Activated CD8-positive, alpha-beta memory T cell treated with anti-CD3 and anti-CD28 coated beads for 4 hours (primary cell): ENCODE measurements at regions not wholly inside any gene's neighbourhood (a gene's known extent, or its start where the extent isn't known, plus 50 kb on each side); places are given as distances from the start of the nearest gene placed in this dataset.
"Not testable (repeated sequence)": the region's sequence is repeated elsewhere in the genome, so short reads cannot be mapped to it uniquely, and the experiment has no call there.

Experiments used
- DNase-seq, 2 donors: peaks; one replicate each; pipeline ENCODE4 v3.0.0-alpha.2; 2020; ENCODE audit warnings: low read depth in 2 of 2

DNA sequence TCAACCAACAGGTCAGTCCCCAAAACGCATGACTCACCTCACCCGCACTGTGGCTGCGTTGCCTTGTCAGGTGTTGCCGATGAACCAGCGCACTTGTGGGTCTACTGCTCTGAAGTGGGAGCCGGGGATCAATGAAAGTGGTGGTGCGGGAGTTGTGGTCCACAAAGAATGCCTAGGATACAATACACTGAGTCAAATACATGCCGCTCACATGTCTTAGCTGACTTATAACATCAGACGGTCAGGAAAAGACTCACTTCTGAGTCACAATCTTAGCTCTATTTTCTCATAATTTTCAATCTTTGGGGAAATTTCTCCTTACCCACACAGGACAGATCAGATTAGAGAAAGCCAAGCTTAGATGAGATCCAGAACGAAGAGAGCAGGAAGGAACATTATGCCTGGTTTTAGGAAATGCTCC lies 107.1 kb upstream of the STK17B start:
- no peak for DNase-seq

DNA sequence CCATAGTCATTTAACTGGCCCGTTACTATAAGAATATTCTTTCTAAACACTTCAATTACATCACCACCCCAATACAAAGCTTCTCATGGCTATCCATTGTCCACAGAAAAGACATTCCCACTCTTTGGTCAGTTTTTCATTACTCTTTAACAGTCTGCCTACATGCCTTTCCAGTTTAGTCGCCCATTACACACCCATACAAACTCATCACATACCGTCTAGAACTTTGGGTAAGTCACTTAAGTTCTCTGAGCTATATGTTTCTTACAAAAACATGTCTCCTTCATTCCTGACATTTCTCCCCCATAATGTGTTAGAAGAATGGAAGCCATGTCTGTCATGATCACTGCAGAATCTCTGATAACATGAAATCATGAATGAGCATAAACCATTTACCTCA lies 108.2 kb upstream of the STK17B start:
- DNase-seq, result no peak

DNA sequence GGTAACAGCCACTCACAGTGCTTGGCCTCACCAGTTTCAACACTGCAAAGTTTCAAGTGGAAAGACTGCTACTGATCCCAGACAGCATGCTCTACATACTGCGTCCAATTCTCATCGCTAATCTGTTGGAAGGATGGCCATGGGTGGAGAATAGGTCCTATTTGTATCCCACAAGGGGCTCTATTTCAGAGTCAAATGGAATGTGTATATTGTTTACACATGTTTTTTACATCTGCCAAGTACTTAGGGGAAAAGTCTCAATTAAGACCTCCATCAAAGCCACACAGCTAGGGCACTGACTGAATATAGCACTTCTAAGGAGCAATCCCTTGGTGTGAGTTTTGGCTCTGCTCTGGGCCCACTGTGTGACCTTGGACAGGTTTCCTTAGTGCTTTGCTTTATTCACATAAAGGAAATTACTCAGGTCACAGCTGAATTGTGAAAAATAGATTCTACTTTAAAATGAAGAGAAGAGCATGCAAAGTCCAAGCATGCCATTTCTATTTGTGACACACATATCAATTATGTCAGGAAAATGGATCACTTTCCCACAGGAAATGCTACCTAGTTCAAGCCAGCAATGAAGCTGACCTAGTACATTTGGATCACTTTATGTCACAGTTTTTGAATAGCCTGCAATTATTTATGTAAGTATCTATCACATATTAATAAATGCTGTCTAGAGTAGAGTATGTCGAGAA lies 112.9 kb upstream of the STK17B start:
- DNase-seq, result no peak

DNA sequence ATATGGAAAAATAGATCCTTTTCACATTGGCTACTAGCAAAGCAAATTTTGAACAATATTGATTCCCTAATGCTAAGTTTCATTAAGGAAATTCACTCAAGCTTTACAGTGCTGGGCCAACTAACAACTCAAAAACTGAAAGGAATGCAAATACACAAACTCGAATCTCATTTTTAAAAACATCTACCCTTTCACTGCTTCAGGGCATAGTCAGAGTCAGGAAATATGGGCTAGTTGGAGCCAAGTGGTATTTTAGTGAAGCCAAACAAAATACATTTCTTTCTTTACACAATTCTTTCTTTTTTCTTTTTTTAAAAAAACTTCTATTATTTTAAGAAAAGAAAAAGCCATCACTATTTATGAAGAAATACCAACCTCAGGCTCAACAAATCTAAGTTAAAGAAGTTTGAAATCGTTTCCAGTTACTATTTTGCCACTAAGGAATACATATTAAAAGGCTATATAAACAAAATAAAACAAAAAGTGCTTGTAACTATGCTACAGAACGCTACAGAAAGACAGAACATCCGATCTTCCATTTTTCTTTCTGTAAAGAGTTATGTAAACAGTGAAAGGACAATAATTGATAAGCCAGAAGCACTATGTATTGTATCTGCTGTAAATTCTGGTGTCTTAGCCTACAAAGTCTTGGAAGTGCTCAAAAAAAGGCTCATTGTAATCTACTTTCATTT lies 113.6 kb upstream of the STK17B start:
- no peak for DNase-seq

DNA sequence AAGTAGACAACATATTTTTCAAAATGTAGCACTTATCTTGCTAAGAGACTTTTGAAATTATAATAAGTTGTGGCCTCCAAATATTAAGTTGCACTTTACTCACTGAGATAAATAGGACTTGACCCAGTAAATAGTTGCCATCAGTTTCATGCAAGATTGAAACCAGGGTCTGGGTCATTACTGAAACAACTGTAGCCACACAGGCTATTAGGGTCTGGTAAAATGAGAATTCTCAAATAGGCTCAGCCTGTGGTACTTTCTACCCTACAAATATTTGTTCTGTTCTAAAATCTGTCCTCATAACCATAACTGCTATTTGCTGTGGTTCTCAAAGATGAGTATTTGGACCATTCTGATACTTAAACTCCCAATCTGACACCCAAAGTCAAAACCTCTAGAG lies 115.4 kb upstream of the STK17B start:
- no peak for DNase-seq

DNA sequence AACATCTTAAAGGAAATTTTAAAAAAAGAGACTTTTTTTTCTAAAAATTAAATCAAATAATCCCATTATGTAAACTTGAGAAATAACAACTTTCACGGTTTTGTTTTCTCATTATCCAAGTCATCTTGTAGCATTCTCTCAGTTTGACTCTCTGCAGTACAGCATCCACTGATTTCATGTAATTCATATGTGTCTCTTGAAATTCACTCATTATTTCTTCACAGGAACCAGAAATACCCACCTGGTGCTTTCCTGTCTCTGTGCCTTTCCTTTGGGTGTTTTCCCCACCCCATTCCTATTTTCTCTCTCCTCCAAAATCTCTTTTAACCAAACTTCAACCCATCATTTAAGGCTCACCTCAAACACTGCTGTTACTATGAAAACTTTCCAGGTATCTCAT lies 116.1 kb upstream of the STK17B start:
- DNase-seq, result no peak

DNA sequence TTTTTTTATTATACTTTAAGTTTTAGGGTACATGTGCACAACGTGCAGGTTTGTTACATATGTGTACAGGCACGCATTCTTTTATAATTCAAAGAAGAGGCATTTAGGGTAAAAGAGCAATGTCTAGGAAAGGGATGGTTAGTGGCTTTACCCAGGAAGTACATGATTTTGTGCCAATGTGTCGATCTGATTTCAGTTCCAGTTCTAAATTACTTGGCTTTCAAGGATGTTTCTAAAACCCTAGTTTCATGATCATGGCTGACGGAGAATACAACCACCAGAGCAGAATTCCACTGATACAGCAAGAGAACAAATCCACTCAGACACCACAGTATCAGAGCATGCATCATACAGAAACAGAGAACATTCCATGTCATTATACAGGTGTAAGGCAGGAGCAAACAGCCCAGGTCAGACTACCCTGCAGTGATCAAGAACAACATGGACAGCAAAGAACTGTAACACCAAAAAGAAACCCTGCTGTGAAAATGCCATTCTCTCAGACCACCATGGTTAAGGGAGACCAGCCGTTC lies 116.7 kb upstream of the STK17B start:
- DNase-seq, result no peak

DNA sequence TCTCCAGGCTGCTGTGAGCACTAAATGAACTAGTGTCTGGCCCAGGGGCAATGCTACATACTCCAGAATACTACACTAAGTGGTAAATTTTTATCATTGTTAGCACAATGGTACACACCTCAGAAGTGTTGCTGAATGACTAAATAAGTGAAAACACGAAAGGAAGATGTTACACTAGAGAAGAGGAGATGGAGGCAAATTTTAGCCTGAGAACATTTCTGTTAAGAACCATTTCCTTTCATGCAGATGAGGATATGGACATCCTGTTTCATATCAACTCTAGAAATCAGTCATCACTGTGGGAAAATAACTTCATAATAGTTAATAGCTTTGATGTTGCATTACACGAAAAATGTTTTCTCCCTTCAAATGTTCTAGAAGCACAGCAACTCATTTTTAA lies 117.6 kb upstream of the STK17B start:
- no peak for DNase-seq

DNA sequence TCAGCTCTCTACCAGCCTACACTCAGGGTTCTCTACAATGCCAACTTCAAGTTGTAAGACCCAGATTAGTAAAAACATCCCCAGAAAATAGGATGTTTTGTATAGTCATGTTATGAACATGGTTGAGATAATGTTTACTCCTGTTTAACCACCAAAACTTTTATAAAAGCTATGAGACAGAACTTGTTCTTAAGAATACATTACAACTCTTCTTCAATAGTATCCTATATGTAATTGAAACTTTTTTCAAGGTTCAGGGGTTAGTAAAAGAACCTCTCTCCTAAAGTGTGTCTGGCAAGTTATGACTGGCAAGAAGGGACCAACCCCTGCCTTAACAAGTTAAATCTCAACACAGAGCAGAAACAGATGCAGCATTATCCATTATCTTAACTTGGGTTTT lies 118.8 kb upstream of the STK17B start:
- no peak for DNase-seq

DNA sequence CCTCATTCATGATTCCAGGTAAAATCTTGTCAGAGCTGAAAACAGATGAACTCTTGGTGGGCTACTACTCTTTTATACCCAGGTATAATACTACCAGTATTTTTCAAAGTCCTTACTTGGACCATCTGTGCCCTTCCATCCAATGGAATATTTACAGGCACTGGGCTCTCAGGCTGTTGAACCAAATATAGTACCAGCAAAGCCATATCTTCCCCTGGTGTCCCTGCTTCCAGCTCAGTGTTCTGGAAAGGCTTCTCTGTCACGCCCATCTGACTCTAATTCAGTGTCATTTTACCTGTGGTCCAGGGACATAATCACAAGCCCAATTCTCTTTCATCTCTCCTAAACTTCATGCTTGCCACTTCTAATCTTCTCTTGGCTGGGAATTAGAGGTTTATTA lies 119.2 kb upstream of the STK17B start:
- DNase-seq, result no peak

DNA sequence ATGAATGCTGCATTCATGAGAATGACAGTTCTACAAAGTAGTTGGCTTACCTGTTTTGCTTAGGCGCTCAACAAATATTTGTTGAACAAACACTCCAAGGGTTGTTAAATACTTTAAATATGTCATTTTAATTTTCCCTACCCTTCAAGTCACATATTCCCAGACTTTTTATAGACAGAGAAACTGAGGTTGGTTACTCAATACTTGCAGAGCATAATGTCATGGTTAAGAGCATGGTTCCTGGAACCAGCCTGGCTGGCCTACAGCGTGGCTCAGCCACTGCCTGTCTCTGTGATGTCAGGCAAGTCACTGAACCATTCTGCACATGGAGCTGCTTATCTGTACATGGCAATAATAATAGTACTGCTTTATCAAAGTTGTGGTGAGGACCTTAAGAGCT lies 120.0 kb upstream of the STK17B start:
- DNase-seq, result no peak

DNA sequence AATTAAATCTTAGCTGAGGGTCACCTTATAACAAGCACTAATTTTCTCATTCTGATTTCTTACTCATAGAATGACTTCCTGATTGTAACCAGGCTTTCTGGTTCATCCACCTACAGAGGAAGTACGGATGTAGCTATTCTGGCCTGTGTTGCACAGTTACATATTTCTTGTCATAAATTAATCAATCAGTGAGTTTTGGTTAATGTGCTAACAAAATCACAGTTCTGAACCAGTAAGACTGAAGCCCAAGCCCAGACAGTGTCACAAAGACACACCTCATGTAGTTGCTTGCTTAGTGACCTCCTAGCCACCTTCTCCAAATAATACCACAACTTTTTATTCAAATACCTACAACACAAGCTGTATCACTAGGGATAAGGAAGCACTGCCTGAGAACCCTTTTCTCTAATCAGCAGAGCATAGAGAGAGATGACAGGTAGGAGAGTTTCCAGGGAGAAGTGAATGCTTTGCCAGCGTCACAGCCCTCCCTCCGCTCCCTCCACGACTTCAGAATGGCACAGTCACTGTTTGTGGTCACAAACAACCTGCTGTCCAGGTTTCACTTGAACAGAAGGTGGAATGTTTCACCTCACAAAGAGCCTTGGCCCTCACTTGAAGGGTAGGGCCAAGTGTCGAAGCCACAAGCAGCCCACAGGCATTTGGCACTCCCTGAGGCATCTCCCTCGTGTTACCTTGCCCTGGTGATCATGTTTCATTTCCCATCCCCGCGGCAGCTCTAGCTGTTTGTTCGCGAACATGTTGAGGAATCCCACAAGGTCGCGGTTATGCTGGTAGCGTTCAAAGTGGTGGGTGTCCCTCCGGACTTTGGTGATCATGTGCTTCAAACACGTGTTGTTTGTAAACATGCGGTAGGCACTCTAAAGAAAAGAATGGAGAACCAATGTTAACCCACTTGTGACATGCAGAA lies 120.8 kb upstream of the STK17B start:
- no peak for DNase-seq

DNA sequence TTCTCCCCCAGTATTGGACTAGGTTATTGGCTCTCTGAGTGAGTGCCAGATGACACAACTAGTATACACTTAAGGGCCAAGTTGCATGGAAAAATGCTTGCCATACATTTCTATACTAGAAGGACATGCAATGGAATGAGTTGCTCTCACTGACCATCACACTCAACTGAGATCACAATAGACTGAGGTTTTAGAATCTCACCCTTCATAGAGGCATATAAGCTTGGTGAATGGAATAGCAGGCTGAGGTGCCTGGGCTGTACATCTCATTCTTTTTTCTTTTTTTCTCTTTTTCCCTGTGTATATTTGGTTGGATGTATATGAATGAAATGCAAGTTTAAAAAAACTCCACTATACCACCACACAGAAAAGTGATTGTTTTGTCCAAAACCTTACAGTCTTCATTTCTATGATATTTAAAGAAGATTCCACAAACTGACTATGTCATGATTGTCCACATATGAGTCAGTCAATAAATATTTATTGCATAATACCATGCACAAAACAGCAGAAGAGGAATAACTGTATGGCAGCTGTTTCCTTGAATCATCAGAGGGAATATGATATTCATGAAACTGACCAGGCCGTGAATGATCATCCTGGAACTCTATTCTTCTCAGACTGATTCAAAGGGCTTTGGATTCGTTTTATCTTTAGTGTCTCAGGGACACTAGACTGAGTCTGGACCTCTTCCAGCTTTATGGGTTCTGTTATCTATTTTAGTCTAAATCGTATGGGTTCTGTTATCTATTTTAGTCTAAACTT lies 122.6 kb upstream of the STK17B start:
- no peak for DNase-seq

DNA sequence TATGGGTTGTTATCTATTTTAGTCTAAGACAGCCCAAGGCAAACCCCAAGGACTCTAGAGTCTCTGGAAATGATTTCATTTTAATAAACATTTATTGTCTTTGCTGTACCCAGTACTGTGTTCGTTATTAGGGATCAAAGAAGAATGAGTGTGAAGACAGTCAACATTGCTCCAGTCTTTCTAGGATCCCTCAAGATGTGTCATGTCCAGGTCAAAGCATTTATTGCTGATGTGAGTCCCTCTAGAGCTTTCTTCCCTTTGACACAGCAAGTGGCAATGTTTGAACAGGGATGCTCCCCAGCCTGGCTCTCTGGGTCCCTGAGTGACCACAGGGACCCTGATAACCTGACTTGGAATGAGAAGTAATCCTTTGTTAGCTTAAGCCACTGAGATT lies 123.1 kb upstream of the STK17B start:
- no peak for DNase-seq

DNA sequence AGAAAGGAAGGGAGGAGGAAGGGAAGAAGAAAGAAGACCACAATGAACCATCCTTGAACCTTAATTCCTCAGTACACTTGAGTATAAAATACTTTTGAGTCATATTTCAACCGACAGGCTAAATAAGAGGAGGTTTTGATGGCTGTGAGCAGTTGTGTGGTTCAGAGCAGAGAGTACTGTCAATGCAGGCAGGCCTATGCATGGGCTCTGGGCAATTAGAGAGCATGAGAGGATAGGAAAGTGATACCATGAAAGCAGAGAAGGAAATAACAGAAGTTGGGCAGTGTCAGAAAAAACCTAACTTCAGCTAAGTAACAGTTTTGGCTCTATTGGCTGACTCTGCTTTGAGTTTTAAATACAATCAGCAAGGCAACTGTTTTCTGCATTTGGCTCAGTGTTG lies 123.6 kb upstream of the STK17B start:
- no peak for DNase-seq

DNA sequence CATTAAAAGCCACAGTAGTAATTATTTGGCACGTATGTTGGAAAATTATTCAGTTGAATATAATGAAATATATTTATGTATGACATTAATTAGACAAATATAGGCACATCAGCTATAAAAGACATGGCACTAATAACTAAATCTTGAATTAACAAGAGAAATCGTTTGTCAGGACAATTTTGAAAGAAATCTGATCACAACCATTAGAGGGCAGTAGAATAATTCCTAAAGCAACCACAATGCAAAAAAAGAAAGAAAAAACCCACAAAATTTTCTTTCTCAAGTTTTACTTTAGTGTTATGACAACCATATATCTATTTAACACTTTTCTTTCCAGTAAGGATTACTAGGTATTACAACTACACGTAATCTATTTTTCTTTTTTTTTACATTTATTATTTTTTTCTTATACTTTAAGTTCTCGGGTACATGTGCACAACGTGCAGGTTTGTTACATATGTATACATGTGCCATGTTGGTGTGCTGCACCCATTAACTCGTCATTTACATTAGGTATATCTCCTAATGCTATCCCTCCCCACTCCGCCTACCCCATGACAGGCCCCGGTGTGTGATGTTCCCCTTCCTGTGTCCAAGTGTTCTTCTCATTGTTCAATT lies 126.8 kb upstream of the STK17B start:
- DNase-seq, result not testable (repeated sequence)

DNA sequence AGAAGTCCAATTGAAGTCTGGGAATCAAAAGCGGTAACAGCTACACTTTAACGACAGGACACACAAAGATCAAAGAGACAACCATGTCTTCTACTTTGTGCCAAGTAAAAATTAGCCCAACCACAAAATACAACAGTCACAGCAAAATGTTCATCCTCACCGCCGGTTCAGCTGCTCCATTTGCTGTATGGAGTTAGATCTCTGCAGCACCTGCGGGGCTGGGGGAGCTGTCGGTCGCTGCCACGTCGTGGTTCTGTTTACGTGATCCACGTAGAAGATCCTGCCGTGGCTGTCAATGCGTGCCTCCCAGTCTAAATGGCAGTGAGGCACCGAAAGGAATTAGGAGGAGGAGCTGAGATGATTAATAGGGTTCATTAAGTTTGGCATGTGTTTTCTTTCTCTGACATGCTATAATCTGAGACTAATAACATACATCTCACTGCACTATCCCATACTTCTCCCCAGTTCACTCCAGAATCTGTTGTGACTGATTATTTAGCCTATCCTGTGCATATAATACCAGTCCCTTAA lies 136.5 kb upstream of the STK17B start:
- DNase-seq, result no peak

DNA sequence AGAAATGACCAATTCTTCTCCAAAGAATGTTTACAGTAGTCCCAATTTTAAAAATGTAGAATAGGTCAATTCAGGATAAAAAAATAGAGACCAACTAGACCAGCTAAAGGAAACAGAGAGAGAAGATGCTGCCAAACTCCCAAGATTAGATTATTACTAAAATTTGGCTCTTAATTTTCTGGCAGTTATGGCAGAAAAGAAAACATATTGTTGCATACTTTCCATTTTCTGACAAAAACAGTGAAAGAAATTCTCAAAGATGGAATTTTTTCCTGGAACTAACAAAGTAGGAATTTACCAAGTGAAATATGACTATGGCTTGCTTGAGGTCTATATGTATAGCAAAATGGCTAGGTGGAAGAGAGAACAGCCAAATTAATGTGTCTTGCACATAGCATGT lies 138.3 kb upstream of the STK17B start:
- no peak for DNase-seq

DNA sequence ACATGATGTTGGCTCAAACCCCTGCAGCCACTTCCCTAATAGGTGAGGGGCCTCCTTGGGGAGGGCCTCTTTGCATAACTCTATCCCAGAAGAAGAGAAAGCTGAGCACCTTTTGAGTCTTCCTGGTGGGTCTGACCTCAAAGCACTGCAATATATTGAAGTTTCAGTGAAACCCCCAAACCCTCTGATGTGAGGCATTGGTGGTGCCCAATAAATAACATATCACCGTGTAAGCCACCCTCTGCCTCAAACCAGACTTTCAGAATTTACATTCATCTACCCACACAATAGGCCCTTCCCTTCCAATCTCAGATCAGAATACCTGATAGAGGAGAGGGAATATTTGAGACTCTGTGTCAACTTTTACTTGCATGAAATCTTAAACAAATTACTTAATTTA lies 142.8 kb upstream of the STK17B start:
- no peak for DNase-seq

DNA sequence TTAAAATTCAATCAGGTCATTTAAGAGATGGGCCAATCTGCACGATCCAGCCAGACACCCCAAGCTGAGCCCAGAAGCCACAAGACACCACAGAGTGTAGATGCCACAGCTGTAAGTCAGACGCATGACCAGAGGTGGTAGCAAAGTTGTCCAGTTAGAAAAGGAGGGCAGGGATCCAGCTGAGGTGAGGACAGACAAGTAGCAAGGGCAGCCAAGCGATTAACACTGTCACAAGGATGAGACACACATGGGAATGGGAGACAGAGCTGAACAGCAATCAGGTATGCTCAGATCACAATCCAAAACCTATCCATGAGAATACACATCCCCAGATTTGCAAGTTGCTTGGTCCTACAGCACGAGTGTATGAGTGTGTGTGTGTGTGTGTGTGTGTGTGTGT lies 143.4 kb upstream of the STK17B start:
- DNase-seq, result no peak
